ENCODE measurements at regions not wholly inside any gene's neighbourhood (a gene's known extent, or its start where the extent isn't known, plus 50 kb on each side); places are given as distances from the start of the nearest gene placed in this dataset.

- no peak for DNase-seq (ENCODE audit: low read depth in 2 of 2, low spot score in 1 of 2)
These were observed 87.9 kb downstream of the THBS2 start for GRCh38 chr6:169165561-169166300.

- DNase-seq (ENCODE audit: low read depth in 2 of 2, low spot score in 1 of 2): no peak
These were observed 88.7 kb downstream of the THBS2 start for GRCh38 chr6:169164986-169165385.

- no peak for DNase-seq (ENCODE audit: low read depth in 2 of 2, low spot score in 1 of 2)
These were observed 89.2 kb downstream of the THBS2 start for GRCh38 chr6:169164451-169164850.

DNA sequence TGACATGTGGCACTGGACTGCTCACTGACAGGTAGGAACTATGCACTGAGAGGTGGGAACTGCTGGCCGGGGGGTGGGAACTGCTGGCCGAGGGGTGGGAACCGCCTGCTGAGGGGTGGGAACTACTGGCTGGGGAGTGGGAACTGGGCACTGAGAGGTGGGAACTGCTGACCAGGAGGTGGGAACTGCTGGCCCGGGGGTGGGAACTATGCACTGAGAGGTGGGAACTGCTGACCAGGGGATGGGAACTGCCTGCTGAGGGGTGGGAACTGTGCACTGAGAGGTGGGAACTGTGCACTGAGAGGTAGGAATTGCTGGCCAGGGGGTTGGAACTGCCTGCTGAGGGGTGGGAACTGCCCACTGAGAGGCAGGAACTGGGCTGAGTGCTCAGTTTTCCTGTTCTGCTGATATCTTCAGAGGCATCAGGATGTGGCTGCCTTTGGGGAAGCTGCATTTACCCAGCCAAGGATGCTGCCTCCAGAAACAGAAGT is 90.2 kb downstream of the THBS2 start:
- no peak for DNase-seq (ENCODE audit: low read depth in 2 of 2, low spot score in 1 of 2)

GRCh38 chr6:169162752-169163407 is 90.8 kb downstream of the THBS2 start:
- no peak for DNase-seq (ENCODE audit: low read depth in 2 of 2, low spot score in 1 of 2)

- no peak for DNase-seq (ENCODE audit: low read depth in 2 of 2, low spot score in 1 of 2)
These were observed 91.4 kb downstream of the THBS2 start for GRCh38 chr6:169162249-169162648.

- DNase-seq (ENCODE audit: low read depth in 2 of 2, low spot score in 1 of 2): no peak
These were observed 92.0 kb downstream of the THBS2 start for GRCh38 chr6:169161572-169162167.

DNA sequence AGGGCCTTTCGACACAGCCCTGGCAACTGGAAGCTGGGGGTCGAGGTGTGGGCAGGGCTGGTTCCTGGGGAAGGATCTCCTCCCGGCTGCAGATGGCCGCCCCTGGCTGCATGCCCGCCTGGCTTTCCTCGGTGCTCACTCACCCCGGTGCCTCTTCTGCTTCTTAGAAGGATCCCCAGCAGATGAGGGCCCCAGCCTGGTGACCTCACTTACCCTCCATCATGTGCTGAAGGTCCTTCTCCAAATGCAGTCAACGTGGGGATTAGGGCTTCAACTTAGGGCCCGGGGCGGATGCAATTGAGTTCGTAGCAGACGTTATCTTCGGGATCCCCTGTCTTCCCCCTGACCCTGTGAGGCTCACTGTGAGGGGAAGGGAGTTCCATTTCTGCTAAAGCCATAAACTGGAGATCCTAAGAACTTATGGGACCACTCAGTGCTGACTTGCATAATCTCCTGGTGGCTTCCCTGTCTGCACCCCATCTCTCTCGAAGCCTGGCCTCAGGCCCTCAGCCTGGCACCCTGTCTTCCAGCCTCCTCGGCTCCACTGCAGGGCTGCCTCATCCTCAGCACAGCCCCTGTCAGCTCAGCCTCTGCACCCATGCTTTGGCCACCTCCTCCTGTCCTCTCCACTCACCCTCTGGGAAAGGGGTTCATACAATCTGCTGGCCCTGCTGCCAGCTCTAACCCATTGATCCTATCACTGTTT is 92.6 kb downstream of the THBS2 start:
- no peak for DNase-seq (ENCODE audit: low read depth in 2 of 2, low spot score in 1 of 2)

- no peak for DNase-seq (ENCODE audit: low read depth in 2 of 2, low spot score in 1 of 2)
These were observed 93.4 kb downstream of the THBS2 start for GRCh38 chr6:169160091-169160854.

- no peak for DNase-seq (ENCODE audit: low read depth in 2 of 2, low spot score in 1 of 2)
These were observed 94.3 kb downstream of the THBS2 start for GRCh38 chr6:169159331-169159730.

- DNase-seq (ENCODE audit: low read depth in 2 of 2, low spot score in 1 of 2): no peak
These were observed 95.0 kb downstream of the THBS2 start for GRCh38 chr6:169158691-169159090.

DNA sequence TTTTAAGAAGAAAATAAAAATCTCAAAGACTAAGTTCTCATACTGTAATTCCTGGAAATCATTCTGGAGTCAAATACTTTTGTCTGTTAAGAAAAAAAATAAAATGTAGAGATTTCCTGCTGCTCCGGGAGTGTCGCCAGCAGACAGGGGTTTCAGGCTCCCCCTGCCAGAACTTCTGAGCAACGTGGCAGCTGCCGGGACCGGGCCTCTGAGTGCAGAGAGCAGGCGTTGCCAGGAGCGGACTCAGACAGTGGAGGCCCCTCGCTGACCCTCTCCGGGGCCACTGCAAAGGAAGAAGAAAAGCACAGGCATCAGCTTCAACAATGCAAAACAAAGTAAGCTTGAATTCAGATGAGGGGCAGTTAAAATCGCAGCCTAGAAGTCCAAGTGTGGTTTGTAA is 95.5 kb downstream of the THBS2 start:
- DNase-seq (ENCODE audit: low read depth in 2 of 2, low spot score in 1 of 2): no peak

DNA sequence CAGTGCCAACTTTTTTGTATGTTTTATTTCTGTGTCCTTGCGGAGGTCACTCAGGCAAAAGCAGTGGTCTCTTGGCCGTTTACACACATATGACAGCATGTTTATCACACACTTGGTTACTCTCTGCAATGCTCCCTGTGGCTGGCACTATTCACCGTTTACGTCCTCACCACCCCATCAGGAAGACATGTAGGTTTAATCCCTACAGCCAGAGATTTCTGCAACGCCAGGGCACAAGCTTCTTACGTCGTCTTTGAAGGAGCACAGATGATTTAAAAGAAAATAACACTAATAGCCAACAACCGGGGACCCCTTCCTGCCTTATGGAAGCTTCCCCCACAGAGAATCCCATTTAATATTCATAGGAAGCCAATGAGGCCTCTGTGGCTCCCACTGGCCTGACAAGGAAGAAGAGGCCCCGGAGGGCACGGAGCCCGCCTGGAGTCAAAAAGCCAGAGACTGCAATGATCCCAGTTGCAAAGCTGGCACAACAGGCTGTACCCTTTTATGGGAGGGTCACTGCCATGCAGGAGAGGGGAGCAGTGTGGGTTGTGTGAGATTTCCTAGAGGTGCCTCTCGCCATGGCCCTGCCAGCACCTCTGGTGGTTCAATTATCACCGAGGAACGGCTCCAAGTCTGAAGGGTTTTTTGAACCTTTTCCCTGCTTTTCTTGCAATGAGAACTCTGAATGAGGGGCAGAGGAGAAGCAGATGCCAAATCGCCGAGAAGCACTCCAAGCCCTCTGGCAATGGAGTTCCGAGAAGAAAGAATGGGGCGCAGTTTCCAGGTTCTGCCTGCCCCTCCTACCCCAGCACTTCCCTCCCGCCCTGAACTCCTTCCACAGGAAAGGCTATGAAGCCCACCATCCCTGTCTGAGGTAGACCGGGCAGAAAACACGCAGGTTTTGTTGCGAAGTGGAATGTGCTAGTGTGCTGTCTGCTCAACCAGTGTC is 96.2 kb downstream of the THBS2 start:
- DNase-seq (ENCODE audit: low read depth in 2 of 2, low spot score in 1 of 2): no peak

- no peak for DNase-seq (ENCODE audit: low read depth in 2 of 2, low spot score in 1 of 2)
These were observed 96.9 kb downstream of the THBS2 start for GRCh38 chr6:169156793-169157147.

GRCh38 chr6:169156108-169156792 is 97.4 kb downstream of the THBS2 start:
- no peak for DNase-seq (ENCODE audit: low read depth in 2 of 2, low spot score in 1 of 2)

DNA sequence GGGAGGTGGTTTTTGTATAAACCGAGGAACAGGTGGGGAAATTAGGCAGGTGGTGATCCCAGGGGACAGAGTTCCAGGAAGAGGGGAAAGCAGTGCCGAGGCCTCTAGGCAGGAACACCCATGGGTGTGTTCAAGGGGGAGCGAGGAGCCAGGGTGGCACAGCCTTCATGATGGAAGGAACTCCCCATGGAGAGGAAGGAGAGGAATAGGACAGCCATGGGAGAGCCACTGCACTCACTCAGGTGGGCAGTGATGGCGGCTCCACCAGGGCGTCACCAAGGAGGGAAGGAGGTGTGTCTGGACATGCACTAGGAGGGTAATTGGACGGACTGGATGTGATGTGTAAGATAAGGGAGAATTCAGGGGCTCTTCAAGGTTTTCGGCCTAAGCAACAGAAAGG is 98.2 kb downstream of the THBS2 start:
- DNase-seq (ENCODE audit: low read depth in 2 of 2, low spot score in 1 of 2): no peak

DNA sequence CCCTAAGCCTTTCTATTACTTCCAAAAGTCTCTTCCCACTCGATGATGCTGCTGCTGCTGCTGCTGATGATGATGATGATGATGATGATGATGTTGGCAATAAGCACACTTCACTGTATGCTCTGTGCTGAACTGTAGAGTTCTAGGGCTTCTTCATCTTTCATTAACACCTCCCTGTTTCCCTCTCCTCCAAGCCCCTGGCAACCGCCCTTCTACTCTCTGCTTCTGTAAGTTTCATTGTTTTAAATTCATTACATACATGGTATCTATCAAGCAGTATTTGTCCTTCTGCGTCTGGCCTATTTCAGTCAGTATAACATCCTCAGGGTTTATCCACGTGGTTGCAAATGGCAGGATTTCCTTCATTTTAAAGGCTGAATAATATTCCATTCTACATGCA is 100.2 kb downstream of the THBS2 start:
- DNase-seq (ENCODE audit: low read depth in 2 of 2, low spot score in 1 of 2): no peak

DNA sequence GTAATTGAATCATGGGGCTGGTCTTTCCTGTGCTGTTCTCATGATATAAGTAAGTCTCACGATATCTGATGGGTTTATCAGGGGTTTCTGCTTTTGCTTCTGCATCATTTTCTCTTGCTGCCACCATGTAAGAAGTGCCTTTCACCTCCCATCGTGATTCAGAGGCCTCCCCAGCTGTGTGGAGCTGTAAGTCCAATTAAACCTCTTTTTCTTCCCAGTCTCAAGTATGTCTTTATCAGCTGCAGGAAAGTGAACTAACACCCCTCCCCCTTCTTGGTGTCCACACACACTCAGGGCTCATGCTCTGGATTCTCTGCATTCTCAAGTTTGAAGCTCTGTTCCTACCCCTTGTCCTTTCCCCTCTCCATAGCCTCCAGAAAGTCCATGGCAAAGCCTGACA is 107.1 kb downstream of the THBS2 start:
- DNase-seq (ENCODE audit: low read depth in 2 of 2, low spot score in 1 of 2): no peak

- DNase-seq (ENCODE audit: low read depth in 2 of 2, low spot score in 1 of 2): no peak
These were observed 107.6 kb downstream of the THBS2 start for GRCh38 chr6:169145991-169146501.

Data from stimulated activated CD8-positive, alpha-beta memory T cell treated with anti-CD3 and anti-CD28 coated beads, Interleukin-4, amount 100 ng/mL, for 4 hours (primary cell).